GM23248 (cell line): ENCODE measurements at regions not wholly inside any gene's neighbourhood (a gene's known extent, or its start where the extent isn't known, plus 50 kb on each side); places are given as distances from the start of the nearest gene placed in this dataset.

Source experiments
- DNase-seq: peaks from one replicate; pipeline ENCODE4 v3.0.0-alpha.2; 2015
- H2AFZ ChIP-seq: fragments of 200-600 bp; sonication (generic); 2 replicates; pipeline ENCODE4 v1.6.1; 2016; ENCODE audit warnings: antibody characterized with exemption
- H3F3A ChIP-seq: fragments of 200-600 bp; sonication (generic); 2 replicates; pipeline ENCODE4 v1.6.1; 2016; ENCODE audit warnings: mild to moderate bottlenecking, antibody characterized with exemption, mixed run types; ENCODE audit not compliant: insufficient read depth
- H3K27ac ChIP-seq: fragments of 200-600 bp; sonication (generic); 2 replicates; pipeline ENCODE4 v1.5.1; 2016; ENCODE audit warnings: mild to moderate bottlenecking
- H3K27me3 ChIP-seq: fragments of 200-600 bp; sonication (generic); replicated peaks from 2 replicates; pipeline ENCODE4 v1.6.1; 2016; ENCODE audit warnings: mild to moderate bottlenecking; ENCODE audit not compliant: insufficient read depth
- H3K36me3 ChIP-seq: fragments of 200-600 bp; sonication (generic); 2 replicates; pipeline ENCODE4 v1.6.1; 2016; ENCODE audit warnings: low read depth, mild to moderate bottlenecking
- H3K4me1 ChIP-seq: fragments of 200-600 bp; sonication (generic); 2 replicates; pipeline ENCODE4 v1.6.1; 2016; ENCODE audit warnings: mild to moderate bottlenecking; ENCODE audit not compliant: insufficient read depth
- H3K4me2 ChIP-seq: fragments of 200-600 bp; sonication (generic); one replicate; pipeline ENCODE4 v1.6.1; 2016; ENCODE audit warnings: mild to moderate bottlenecking; ENCODE audit not compliant: unreplicated experiment
- H3K4me3 ChIP-seq: fragments of 200-600 bp; sonication (generic); 2 replicates; pipeline ENCODE4 v1.5.1; 2016; ENCODE audit warnings: mild to moderate bottlenecking
- H3K79me2 ChIP-seq: fragments of 200-600 bp; sonication (generic); 2 replicates; pipeline ENCODE4 v1.6.1; 2016; ENCODE audit warnings: mild to moderate bottlenecking; ENCODE audit not compliant: insufficient read depth
- H3K9ac ChIP-seq: fragments of 200-600 bp; sonication (generic); 2 replicates; pipeline ENCODE4 v1.6.1; 2016; ENCODE audit warnings: mild to moderate bottlenecking
- H3K9me2 ChIP-seq: fragments of 200-600 bp; sonication (generic); 2 replicates; pipeline ENCODE4 v1.6.1; 2016; ENCODE audit warnings: mixed run types, mild to moderate bottlenecking, moderate library complexity; ENCODE audit not compliant: insufficient read depth
- H3K9me3 ChIP-seq: fragments of 200-600 bp; sonication (generic); one replicate; pipeline ENCODE4 v1.6.1; 2017; ENCODE audit warnings: low read depth
- H4K20me1 ChIP-seq: fragments of 200-600 bp; sonication (generic); 2 replicates; pipeline ENCODE4 v1.6.0; 2016; ENCODE audit not compliant: insufficient read depth
- EZH2 ChIP-seq: fragments of 200-600 bp; sonication (generic); IDR thresholded peaks from 2 replicates; pipeline ENCODE4 v1.6.1; 2018; ENCODE audit warnings: antibody characterized with exemption, mild to moderate bottlenecking; ENCODE audit not compliant: insufficient read depth, poor library complexity, severe bottlenecking
- EZH2phosphoT487 ChIP-seq: fragments of 200-600 bp; sonication (generic); IDR thresholded peaks from 2 replicates; pipeline ENCODE4 v1.6.1; 2018; ENCODE audit warnings: antibody characterized with exemption, moderate library complexity, mild to moderate bottlenecking, low read depth; ENCODE audit not compliant: insufficient read depth
- WGBS, 2 experiments: methylation state at CpG; one replicate each; pipeline ENCODE4 v1.1.6; 2015 to 2017; ENCODE audit warnings: low lambda C conversion rate in 2 of 2, low coverage in 1 of 2; ENCODE audit errors: missing lambda C conversion rate in 2 of 2; 5-methylcytosine and 5-hydroxymethylcytosine counted together
- in situ Hi-C: fragments of 300-500 bp; cut with MboI; formaldehyde crosslinking; loops from 2 replicates; pipeline ENCODE4 v1.15.0; 2020

DNA sequence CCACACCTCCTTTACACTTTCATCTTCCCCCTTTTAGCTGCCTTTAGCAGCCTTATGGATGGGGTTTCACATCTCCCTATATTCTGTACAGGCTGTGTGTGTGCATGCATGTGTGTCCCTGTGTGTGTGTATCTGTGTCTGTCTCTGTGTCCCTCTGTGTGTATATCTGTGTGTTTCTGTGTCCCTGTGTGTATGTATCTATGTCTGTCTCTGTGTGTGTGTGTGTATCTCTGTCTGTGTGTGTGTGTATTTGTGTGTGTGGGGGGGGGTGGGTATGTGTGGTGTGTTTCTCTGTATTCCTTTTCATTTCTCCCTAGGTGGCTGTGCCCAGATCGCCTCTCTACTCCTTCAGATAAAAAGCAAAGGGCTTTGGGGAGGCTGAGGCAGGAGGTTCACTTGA is 52.2 kb upstream of the CD83 start:
- Histone ChIP-seq H3K9me3 (no peaks in the 10 kb centered on the region), H4K20me1 (no peaks in the 10 kb centered on the region), H3K27me3 (peaks cover 3% of the 10 kb centered on the region; the same call in 1 of the 2 replicates), H2AFZ (no peak overlapping the region), H3K79me2 (no peaks in the 10 kb centered on the region), H3K9ac (no peak overlapping the region), H3K4me3 (no peak overlapping the region), H3F3A (peaks cover 17% of the 10 kb centered on the region), H3K4me2 (no peak overlapping the region), H3K4me1 (peaks cover 19% of the 10 kb centered on the region), H3K36me3 (no peaks in the 10 kb centered on the region), H3K27ac (no peak overlapping the region), H3K9me2 (no peaks in the 10 kb centered on the region)
- 83 to 93% methylated on average over 1 of the region's 1 CpG for whole genome bisulfite sequencing, 2 experiments
- in situ Hi-C loops = no loop called here
- DNase-seq = no peak
- no peak for TF ChIP-seq EZH2phosphoT487
- no peak for TF ChIP-seq EZH2

DNA sequence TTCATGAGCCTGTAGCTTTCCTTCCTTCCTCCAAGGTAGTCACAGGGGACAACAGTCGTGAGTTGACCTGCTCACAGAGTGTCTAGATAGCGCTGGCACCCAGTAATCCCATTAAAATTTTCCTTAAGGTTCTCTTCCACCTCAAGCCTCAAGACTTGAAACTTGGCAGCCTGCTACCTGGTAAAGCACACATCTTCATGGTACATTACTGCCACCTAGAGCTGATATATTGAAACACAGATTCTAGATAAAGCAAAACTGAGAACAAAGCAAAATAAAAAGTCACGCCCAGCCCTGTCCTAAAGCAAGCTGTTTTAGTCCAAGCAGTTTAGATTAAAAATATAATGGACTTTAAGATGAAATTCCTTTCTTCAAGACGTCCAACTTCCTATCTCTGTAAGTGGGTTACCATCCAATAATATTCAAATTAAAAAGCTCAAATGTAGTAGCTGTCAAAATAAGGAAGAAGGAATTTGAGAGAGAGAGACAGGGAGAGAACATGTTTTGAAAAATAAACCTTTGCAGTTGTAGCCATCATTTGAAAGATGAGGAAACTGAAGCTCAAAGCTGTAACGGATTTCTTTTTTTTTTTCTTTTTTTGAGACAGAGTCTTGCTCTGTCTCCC is 50.7 kb upstream of the CD83 start:
- Histone ChIP-seq H3K79me2 (no peaks in the 10 kb centered on the region), H3K9ac (no peak overlapping the region), H3K4me1 (peaks cover 19% of the 10 kb centered on the region), H3K36me3 (no peaks in the 10 kb centered on the region), H3K4me2 (peak overlapping the region; percentile 62), H3K9me2 (no peaks in the 10 kb centered on the region), H3K27ac (no peak overlapping the region), H4K20me1 (no peaks in the 10 kb centered on the region), H3K9me3 (no peaks in the 10 kb centered on the region), H2AFZ (no peak overlapping the region), H3K27me3 (no peaks in the 10 kb centered on the region; the same call in 1 of the 2 replicates), H3K4me3 (no peak overlapping the region), H3F3A (peaks cover 17% of the 10 kb centered on the region)
- in situ Hi-C loops = no loop called here
- 2 to 12% methylated on average over 5 of the region's 5 CpGs for WGBS, 2 experiments
- no peak for TF ChIP-seq EZH2phosphoT487
- TF ChIP-seq EZH2 = no peak
- peak; percentile 86 for DNase-seq

DNA sequence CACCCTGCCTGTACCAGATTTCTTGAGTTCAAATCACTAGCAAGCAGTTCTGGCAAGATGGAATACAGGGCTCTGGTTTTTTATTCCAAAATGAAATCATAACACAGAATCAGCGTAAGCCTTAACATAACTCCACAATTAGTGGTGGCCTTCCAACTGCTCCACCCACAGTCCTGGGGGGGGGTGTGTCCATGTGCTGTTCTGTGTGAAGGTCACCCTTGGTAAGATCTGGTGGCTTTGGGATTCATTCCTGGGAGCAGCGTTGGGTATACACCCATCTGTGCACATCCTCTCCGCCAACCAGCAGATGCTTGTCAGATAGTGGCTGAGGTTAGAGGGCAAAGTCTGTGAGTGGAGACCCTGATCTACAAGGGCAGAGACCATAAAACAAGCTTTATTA is 49.9 kb upstream of the CD83 start:
- Histone ChIP-seq H3K4me2 (peak overlapping the region; percentile 49), H3K4me1 (peaks cover 19% of the 10 kb centered on the region), H4K20me1 (no peaks in the 10 kb centered on the region), H3K4me3 (no peak overlapping the region), H3F3A (peaks cover 17% of the 10 kb centered on the region), H3K27me3 (no peaks in the 10 kb centered on the region; the same call in 1 of the 2 replicates), H3K27ac (no peak overlapping the region; the same call in 1 of the 2 replicates), H3K79me2 (no peaks in the 10 kb centered on the region), H3K9me2 (no peaks in the 10 kb centered on the region), H3K9ac (no peak overlapping the region), H2AFZ (0 out of 2 replicates have a peak overlapping the region, but pooled peaks have one; percentile 5), H3K36me3 (no peaks in the 10 kb centered on the region), H3K9me3 (no peaks in the 10 kb centered on the region)
- no peak for DNase-seq
- TF ChIP-seq EZH2phosphoT487 = no peak
- no peak for TF ChIP-seq EZH2
- in situ Hi-C loops = no loop called here
- WGBS, 2 experiments = 64 to 72% methylated on average over 3 of the region's 3 CpGs
